Right renal pelvis (tissue), 4 donors: ENCODE measurements at regions not wholly inside any gene's neighbourhood (a gene's known extent, or its start where the extent isn't known, plus 50 kb on each side); places are given as distances from the start of the nearest gene placed in this dataset.

Experiments
- DNase-seq, 4 donors: peaks; one replicate each; pipeline ENCODE4 v3.0.0-alpha.2; 2013; ENCODE audit warnings: low read depth in 4 of 4, low spot score in 3 of 4, missing footprints in 1 of 4

- DNase-seq: no peak
These were observed 237.5 kb downstream of the ERMARD start for GRCh38 chr6:169988769-169989550.

- no peak for DNase-seq
These were observed 235.6 kb downstream of the ERMARD start for GRCh38 chr6:169986848-169987498.

GRCh38 chr6:169986171-169986847, 234.9 kb downstream of the ERMARD start:
- no peak for DNase-seq

GRCh38 chr6:169985121-169986015, 233.9 kb downstream of the ERMARD start:
- no peak for DNase-seq

GRCh38 chr6:169984181-169985120, 233.0 kb downstream of the ERMARD start:
- DNase-seq: no peak

- DNase-seq: no peak
These were observed 232.2 kb downstream of the ERMARD start for GRCh38 chr6:169983651-169984050.

GRCh38 chr6:169982461-169983386, 231.3 kb downstream of the ERMARD start:
- no peak for DNase-seq

- no peak for DNase-seq
These were observed 230.5 kb downstream of the ERMARD start for GRCh38 chr6:169981969-169982368.

GRCh38 chr6:169981568-169981967, 230.1 kb downstream of the ERMARD start:
- no peak for DNase-seq

- no peak for DNase-seq
These were observed 229.5 kb downstream of the ERMARD start for GRCh38 chr6:169980826-169981450.

- no peak for DNase-seq
These were observed 228.5 kb downstream of the ERMARD start for GRCh38 chr6:169979873-169980432.

- DNase-seq: no peak
These were observed 227.3 kb downstream of the ERMARD start for GRCh38 chr6:169978615-169979161.

- DNase-seq: no peak
These were observed 226.2 kb downstream of the ERMARD start for GRCh38 chr6:169977434-169978265.

- no peak for DNase-seq
These were observed 225.1 kb downstream of the ERMARD start for GRCh38 chr6:169976301-169977081.

GRCh38 chr6:169975701-169976100, 224.3 kb downstream of the ERMARD start:
- DNase-seq: no peak

GRCh38 chr6:169975286-169975685, 223.9 kb downstream of the ERMARD start:
- no peak for DNase-seq
